Testis (tissue), 2 donors: ENCODE measurements at regions not wholly inside any gene's neighbourhood (a gene's known extent, or its start where the extent isn't known, plus 50 kb on each side); places are given as distances from the start of the nearest gene placed in this dataset.

Experiments used
- DNase-seq: peaks from one replicate; pipeline ENCODE4 v3.0.0-alpha.2; 2019
- H3K27ac ChIP-seq, 2 donors: fragments of 200-600 bp; sonication (generic); one replicate each; pipeline ENCODE4 v1.5.1; 2019
- H3K27me3 ChIP-seq: fragments of 200-600 bp; sonication (generic); one replicate; pipeline ENCODE4 v1.5.1; 2019
- H3K36me3 ChIP-seq: fragments of 200-600 bp; sonication (generic); one replicate; pipeline ENCODE4 v1.5.1; 2017; ENCODE audit warnings: low read depth; ENCODE audit errors: missing control alignments
- H3K4me1 ChIP-seq: fragments of 200-600 bp; sonication (generic); one replicate; pipeline ENCODE4 v1.5.1; 2019
- H3K4me3 ChIP-seq, 2 donors: fragments of 200-600 bp; sonication (generic); one replicate each; pipeline ENCODE4 v1.5.1; 2017 to 2019
- H3K9me3 ChIP-seq: fragments of 200-600 bp; sonication (generic); one replicate; pipeline ENCODE4 v1.5.1; 2017
- CTCF ChIP-seq, 3 experiments: fragments of 450-650 bp in 2 of 3; fragments of 200-600 bp in 1 of 3; sonication (generic) in 1 of 3; IDR thresholded peaks; one replicate each; pipeline ENCODE4 v1.5.1; 2016 to 2019; ENCODE audit warnings: antibody characterized with exemption in 3 of 3, mild to moderate bottlenecking in 2 of 3, moderate library complexity in 1 of 3
- POLR2A ChIP-seq: fragments of 450-650 bp; IDR thresholded peaks from one replicate; pipeline ENCODE4 v1.6.1; 2017; ENCODE audit warnings: antibody characterized with exemption, mild to moderate bottlenecking, moderate library complexity
- WGBS, 2 donors: methylation state at CpG; one replicate each; pipeline ENCODE4 v1.1.5; 2018; 5-methylcytosine and 5-hydroxymethylcytosine counted together
- intact Hi-C: fragments of 100-400 bp; cut with DNase I; formaldehyde crosslinking; loops from one replicate; pipeline ENCODE4 v1.15.1; 2023; ENCODE audit warnings: low total_unique reads

- H3K4me3 ChIP-seq: no peak overlapping the region
- H3K36me3 ChIP-seq: no peaks in the 10 kb centered on the region
- no peaks in the 10 kb centered on the region for H3K27me3 ChIP-seq
- no peaks in the 10 kb centered on the region for H3K4me1 ChIP-seq
- H3K27ac ChIP-seq: no peak overlapping the region
- 87 to 97% methylated on average over 2 of the region's 2 CpGs for WGBS, 2 donors
- intact Hi-C loops: no loop called here
- H3K9me3 ChIP-seq: no peaks in the 10 kb centered on the region
- no peak for TF ChIP-seq POLR2A
- no peak for TF ChIP-seq CTCF (IDR thresholded peaks at IDR 0.05)
- no peak for DNase-seq
These were observed 342.0 kb upstream of the GRAMD2B start for GRCh38 chr5:126081209-126081608.

GRCh38 chr5:126093041-126093440, 330.2 kb upstream of the GRAMD2B start:
- no peak for TF ChIP-seq CTCF (IDR thresholded peaks at IDR 0.05)
- Histone ChIP-seq H3K27me3 (no peaks in the 10 kb centered on the region), H3K27ac (no peak overlapping the region), H3K36me3 (no peaks in the 10 kb centered on the region), H3K4me3 (no peak overlapping the region), H3K9me3 (no peaks in the 10 kb centered on the region), H3K4me1 (no peaks in the 10 kb centered on the region)
- intact Hi-C loops: no loop called here
- 27 to 46% methylated on average over 2 of the region's 2 CpGs for WGBS, 2 donors
- DNase-seq: no peak

- H3K27ac ChIP-seq: no peak overlapping the region
- H3K9me3 ChIP-seq: no peaks in the 10 kb centered on the region
- TF ChIP-seq POLR2A (no peak), CTCF (IDR thresholded peaks at IDR 0.05) (no peak)
- H3K27me3 ChIP-seq: no peaks in the 10 kb centered on the region
- no peak for DNase-seq
- no peak overlapping the region for H3K4me3 ChIP-seq
- intact Hi-C loops: no loop called here
- H3K36me3 ChIP-seq: no peaks in the 10 kb centered on the region
- no peaks in the 10 kb centered on the region for H3K4me1 ChIP-seq
- WGBS, 2 donors: 82 to 87% methylated on average over 5 of the region's 5 CpGs
These were observed 329.5 kb upstream of the GRAMD2B start for GRCh38 chr5:126093718-126094117.

- Histone ChIP-seq H3K27me3 (no peaks in the 10 kb centered on the region), H3K36me3 (no peaks in the 10 kb centered on the region), H3K9me3 (no peaks in the 10 kb centered on the region), H3K4me1 (no peaks in the 10 kb centered on the region), H3K4me3 (no peak overlapping the region), H3K27ac (no peak overlapping the region)
- 90 to 91% methylated on average over 2 of the region's 2 CpGs for WGBS, 2 donors
- intact Hi-C loops: no loop called here
- no peak for DNase-seq
- TF ChIP-seq POLR2A: no peak
- TF ChIP-seq CTCF (IDR thresholded peaks at IDR 0.05): no peak
These were observed 328.2 kb upstream of the GRAMD2B start for GRCh38 chr5:126094991-126095390.

GRCh38 chr5:126096442-126097006, 326.7 kb upstream of the GRAMD2B start:
- no peak overlapping the region for H3K4me3 ChIP-seq
- no peaks in the 10 kb centered on the region for H3K36me3 ChIP-seq
- TF ChIP-seq POLR2A (no peak), CTCF (IDR thresholded peaks at IDR 0.05) (no peak)
- 62 to 63% methylated on average over 4 of the region's 4 CpGs for WGBS, 2 donors
- H3K27me3 ChIP-seq: no peaks in the 10 kb centered on the region
- DNase-seq: no peak
- H3K4me1 ChIP-seq: no peaks in the 10 kb centered on the region
- H3K9me3 ChIP-seq: no peaks in the 10 kb centered on the region
- intact Hi-C loops: no loop called here
- no peak overlapping the region for H3K27ac ChIP-seq
